ENCODE measurements at regions not wholly inside any gene's neighbourhood (a gene's known extent, or its start where the extent isn't known, plus 50 kb on each side); places are given as distances from the start of the nearest gene placed in this dataset.
"Not testable (repeated sequence)": the region's sequence is repeated elsewhere in the genome, so short reads cannot be mapped to it uniquely, and the experiment has no call there.

- DNase-seq (ENCODE audit: low spot score) = no peak
Observed at GRCh38 chr4:174010547-174010946, 272.9 kb downstream of the FBXO8 start.

DNA sequence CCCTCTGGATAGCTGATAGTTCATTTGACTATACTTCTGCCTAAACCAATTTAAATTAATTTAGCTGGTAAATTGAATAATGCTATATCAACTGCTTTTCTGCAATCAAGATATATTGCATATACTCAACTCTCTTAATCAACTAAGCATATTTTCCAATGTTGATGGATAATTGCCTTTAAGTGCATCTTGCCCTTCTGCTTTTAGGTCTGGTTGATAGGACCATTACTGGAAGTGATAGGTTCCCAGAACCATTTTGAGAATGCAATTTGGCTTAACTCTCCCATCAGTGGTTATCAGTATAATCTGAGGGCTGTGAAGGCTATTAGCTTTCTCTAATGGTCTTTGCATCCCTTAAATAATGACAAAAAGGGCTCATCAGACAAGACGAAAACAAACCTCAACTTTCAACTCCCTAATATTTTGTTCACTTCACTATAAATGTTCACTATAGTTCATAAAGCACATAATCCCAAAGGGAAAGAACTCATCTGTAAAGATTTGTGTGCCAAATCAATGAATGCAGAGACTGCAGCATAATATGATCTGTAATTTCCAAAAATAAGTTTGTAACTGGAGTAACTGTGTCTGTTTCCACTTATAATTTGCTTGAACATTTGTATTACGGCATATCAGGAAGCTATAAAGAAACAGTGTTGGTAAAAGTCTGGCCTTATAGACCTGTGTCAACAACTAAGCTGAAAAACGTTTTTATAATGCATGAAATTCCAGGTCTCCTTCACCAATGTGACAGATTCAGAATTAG is 273.6 kb downstream of the FBXO8 start:
- no peak for DNase-seq (ENCODE audit: low spot score)

DNA sequence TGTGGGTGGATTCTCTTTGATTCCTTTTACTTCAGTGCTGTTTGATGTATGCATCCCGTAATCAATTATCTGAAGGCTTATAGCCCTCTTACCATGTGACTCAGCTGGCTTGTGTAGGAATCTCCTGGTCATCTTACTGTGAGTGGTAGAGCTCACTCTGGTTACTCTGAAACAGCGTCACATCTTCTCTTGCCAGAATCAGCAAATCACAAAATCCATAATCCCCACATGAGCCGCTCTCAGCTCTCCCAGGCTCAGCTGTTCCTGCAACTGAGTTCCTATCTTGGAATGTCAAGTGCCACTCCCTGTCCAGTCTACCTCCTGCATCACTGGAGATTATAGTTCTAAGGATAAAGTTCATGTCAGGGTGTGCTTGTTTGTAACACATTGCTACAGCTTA is 278.0 kb downstream of the FBXO8 start:
- no peak for DNase-seq (ENCODE audit: low spot score)

DNA sequence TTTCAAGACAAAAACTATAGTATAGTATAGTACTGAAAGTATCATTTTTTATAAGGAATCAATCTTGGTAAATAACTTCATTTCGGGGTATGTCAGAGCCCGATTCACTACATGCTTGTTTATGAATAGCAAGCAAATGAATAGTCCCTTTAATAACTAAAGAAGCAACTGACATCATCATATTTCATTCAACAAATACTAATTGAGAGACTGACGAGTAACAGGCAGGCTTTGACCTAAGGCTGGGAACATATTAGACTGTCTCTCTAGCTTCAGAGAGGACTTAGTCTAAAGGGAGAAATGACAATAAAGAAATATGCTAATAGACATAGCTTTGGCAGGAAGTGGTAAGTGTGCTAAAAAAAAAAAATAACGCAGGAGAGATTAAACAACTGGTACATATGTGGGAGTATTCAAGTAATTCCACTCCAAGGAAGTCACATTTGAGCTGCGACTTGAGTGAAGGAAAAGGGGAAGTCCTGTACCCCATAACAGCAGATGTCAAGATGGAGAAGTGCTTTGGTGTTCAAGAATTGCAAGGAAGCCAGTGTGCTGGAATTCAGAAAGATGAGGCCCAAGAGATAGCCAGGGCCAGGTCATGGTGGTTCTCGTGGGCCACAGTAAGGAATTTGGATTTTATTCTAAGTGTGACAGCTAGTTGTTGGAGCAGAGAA is 284.9 kb downstream of the FBXO8 start:
- no peak for DNase-seq (ENCODE audit: low spot score)

GRCh38 chr4:173995779-173996178 is 287.7 kb downstream of the FBXO8 start:
- DNase-seq (ENCODE audit: low spot score) = not testable (repeated sequence)

GRCh38 chr4:173991814-173992213 is 291.7 kb downstream of the FBXO8 start:
- no peak for DNase-seq (ENCODE audit: low spot score)

- no peak for DNase-seq (ENCODE audit: low spot score)
Observed at GRCh38 chr4:173991316-173991715, 292.2 kb downstream of the FBXO8 start.

DNA sequence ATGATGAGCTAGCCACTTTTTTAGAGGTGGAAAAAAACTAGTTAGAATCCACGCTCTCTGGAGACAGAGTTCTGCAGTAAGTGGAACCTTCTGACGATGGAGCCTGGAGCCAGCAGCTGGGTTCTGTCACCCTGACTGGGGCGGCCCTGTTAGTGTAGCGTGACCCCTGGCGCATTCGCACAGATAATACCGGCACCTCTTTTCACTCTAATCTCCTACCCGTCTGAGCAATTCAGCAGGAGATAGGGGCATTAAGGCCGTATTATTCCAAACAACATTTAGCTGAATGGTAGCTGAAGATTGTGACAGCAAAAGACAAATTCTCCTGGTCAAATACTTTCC is 292.6 kb downstream of the FBXO8 start:
- no peak for DNase-seq (ENCODE audit: low spot score)

- DNase-seq (ENCODE audit: low spot score) = no peak
Observed at GRCh38 chr4:173990126-173990868, 293.2 kb downstream of the FBXO8 start.

DNA sequence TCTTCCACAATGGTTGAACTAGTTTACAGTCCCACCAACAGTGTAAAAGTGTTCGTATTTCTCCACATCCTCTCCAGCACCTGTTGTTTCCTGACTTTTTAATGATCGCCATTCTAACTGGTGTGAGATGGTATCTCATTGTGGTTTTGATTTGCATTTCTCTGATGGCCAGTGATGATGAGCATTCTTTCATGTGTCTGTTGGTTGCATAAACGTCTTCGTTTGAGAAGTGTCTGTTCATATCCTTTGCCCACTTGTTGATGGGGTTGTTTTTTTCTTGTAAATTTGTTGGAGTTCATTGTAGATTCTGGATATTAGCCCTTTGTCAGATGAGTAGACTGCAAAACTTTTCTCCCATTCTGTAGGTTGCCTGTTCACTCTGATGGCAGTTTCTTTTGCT is 319.9 kb downstream of the FBXO8 start:
- not testable (repeated sequence) for DNase-seq (ENCODE audit: low spot score)

DNA sequence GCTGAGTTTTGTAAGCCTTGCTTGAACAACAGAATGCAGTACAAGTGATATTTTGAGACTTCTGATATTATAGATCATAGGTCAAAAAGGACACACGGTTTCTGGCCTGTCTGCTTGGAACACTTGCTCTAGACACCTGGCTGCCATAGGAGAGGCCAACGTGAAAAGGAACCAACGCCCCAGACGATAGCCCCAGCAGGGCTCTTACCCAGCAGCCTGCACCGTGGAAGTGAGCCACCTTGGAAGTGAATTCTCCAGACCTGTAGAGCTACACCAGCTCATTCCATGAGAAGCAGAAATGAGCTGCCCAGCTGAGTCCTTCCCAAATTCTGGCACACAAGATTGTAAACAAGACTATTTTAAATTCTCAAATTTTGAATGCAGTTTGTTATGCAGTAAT is 323.1 kb downstream of the FBXO8 start:
- DNase-seq (ENCODE audit: low spot score) = no peak

DNA sequence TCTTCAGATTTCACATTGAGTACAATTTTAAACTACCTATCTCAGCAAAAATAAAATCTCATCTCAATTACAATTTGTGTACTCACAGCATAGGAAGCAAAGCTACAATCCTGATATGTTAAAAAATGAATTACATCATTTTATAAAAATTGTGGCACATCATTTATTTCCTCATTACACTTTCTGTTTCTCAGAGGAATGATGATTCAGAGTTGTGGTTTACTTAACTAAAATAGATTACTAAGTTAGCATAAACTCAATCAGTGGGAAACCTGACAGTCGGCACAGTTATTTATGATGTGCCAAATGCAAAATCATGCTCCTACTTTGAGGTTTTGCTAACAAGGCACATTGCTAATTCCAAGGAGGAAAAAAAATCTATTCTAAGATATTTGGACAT is 325.0 kb downstream of the FBXO8 start:
- DNase-seq (ENCODE audit: low spot score) = no peak

DNA sequence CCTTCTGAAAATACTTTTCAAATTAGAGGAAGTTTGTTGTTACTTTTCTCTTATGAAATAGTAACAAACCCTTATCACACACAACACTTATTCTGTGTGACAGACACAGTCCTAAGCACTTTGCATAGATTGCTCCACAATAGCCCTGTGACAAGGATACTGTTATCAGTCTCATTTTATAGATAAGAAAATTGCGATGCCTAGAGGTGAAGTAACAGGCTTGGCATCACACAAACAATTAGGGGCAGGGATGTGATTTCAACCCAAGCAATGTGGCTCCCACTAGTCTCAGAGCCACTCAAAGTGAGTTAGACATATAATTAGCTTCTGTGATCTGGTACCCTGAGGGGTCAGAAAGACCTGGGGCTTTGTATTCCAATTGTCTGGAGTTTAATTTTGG is 339.9 kb downstream of the FBXO8 start:
- DNase-seq (ENCODE audit: low spot score) = no peak

DNA sequence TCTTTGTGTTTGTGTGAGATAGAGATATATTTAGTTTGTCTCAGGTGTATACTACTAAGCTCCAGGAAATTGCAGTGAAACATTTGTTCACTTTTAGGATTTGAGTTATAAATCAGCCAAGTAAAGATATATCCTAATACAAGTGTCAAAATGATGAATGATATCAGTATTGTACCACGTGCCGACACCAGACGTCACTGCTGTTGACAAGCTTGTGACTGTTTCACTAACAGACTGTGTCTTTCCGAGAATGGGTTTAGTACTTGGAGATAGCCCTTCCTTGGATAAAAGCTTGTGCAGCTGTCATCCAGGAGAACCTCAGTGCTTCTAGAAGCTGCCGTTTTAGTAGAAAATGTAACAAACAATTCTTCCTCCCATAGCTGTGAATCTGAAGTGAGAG is 343.3 kb downstream of the FBXO8 start:
- no peak for DNase-seq (ENCODE audit: low spot score)

DNA sequence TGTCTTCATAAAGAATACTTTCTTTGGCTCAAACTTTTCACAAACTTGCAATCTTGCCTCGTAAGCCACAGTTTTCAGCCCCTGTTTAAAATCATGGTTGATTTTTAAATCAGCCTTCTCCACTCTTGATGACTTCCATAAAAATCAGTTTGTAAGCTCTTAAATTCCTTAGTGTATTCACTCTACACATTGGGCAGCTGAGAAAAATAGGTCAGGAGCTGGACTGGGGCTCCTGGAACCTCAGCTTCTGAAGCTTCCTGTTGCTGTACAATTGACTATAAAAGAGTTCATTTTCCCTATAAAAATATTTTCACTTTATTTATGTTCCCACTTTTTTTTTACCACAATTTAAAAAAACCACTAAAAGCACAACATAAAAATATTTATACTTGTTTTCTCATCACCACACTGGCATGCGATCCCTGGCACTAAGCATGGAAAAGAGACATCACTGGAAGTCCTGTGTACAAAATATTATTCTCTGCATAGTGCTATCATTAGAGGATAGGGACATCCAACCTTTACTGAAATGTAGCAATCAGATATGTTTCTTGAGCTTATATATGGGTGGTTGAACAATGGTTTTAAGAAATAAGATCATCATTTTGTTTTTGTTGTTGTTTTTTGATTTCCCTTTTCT is 345.7 kb downstream of the FBXO8 start:
- no peak for DNase-seq (ENCODE audit: low spot score)

DNA sequence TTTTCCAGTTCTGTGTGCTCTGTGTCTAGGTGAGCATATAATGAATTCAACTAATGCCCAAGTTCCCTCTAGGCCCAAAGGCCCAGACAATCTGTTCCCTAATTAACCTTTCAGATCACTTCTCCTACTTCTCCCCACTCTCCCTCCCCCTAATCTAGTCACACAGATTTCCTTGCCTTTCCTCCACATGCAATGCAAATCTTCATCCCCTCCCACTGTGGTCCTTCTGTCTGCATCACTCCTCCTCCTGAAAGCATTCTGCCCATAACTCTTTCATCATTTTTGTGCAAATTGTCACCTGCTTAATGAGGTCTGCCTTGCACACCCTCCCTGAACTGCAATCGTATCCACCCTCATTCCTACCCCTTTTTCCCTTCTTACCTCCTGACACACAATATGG is 346.6 kb downstream of the FBXO8 start:
- no peak for DNase-seq (ENCODE audit: low spot score)

DNA sequence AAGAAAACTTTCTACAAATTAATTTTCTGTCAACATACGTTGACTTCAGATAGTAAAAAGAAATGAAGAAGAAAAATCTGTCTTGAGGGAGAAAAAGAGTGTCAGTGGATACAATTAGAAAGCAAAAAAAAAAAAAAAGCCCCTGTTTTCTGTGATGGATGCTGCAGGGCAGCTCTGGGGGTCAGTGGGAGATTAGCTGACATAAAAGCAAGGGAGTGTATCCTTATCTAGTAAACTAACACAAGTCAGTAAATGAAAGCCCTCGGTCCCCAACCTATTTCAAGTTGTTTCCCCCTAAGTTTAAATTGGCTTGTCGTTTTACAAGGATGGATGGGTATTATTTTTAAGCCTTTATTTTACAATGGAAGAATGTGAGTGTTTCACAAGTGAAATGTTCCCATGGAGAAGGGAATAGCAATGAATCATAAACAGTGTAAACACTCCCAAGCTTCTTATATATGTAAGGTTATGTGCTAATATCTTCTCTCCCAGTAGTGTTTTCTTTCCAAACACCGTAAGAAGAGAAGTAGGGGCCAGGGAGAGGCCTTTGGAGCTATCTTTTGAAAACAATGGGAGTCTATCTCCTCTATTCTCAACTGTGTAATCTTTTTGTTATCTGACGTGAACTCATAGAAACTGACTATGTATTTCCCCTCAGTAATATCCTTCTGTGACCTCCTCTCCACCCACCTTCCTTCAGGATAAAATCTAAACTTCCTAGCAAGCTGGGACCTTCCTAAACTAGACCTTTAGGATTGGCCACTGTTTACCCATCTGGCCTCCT is 347.7 kb downstream of the FBXO8 start:
- no peak for DNase-seq (ENCODE audit: low spot score)

GRCh38 chr4:173934933-173935620 is 348.4 kb downstream of the FBXO8 start:
- DNase-seq (ENCODE audit: low spot score) = no peak

DNA sequence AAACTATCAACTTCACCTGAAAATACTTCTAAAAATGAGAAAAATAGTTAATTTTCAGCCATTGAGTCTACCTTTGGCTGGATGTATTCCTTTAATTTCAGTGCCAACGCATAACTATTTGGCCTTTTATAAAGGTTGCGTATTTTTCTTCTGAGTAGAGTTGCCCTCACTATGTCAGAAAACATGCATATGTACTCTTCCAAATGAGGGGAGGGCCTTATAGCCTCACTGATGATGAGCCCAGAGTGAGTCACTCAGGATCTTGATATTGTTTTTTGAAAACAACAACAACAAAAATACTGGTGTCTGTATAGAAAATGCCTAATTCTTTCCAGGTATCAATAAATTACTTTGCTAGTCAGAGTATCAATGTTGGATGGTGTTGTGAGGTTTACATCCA is 349.3 kb downstream of the FBXO8 start:
- no peak for DNase-seq (ENCODE audit: low spot score)

DNA sequence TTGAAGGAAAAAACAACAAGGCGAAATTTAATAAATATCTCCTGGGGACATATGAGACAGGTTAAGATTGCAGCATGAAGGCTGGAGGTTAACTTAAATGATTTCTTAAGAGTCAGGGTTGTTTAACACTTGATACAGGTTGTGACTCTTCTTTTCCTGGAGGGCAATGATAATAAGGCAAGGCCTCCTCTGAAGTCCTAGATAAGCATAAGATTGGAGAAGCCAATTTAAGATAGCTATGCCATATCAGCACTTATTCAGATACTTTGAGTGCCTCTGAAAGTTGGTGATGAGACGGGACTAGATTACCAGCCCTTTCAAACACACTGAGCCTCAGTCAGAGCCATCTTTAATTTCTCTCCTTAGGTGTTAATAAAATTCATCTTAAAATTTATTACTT is 350.8 kb downstream of the FBXO8 start:
- DNase-seq (ENCODE audit: low spot score) = no peak

GRCh38 chr4:173930329-173930967 is 353.0 kb downstream of the FBXO8 start:
- DNase-seq (ENCODE audit: low spot score) = no peak
